HCT116 (cell line): ENCODE measurements at regions not wholly inside any gene's neighbourhood (a gene's known extent, or its start where the extent isn't known, plus 50 kb on each side); places are given as distances from the start of the nearest gene placed in this dataset.

Experiments
- ATAC-seq: fragments of 200-7000 bp; cut with Tn5 transposase; 2 replicates; pipeline ENCODE4 v1.9.1; 2020; ENCODE audit warnings: mild to moderate bottlenecking, moderate library complexity
- BruUV-seq: library from RNA; stranded (reverse); fragments of 400-500 nt; replicated peaks from 2 replicates; lab custom pipeline; 2021; lab: Mats Ljungman, UMichigan
- CTCF ChIA-PET: fragments of 300-600 bp; sonication (Branson Sonifier 250); formaldehyde crosslinking; loops from one replicate; lab custom pipeline; 2021; ENCODE audit warnings: antibody characterized with exemption; lab: Charles Lee
- POLR2A ChIA-PET: fragments of 300-600, 350-600 bp; sonication (Branson Sonifier 250); formaldehyde crosslinking; loops from one replicate; lab custom pipeline; 2021; ENCODE audit warnings: antibody characterized with exemption; lab: Charles Lee
- RAD21 ChIA-PET, 2 experiments: fragments of 300-600 bp; sonication (Branson Sonifier 250); formaldehyde crosslinking; loops; one replicate each; lab custom pipeline; 2023; ENCODE audit warnings: low total read pairs in 2 of 2; ENCODE audit not compliant: uncharacterized antibody in 2 of 2, unreplicated experiment in 2 of 2, low non-redundant PET in 1 of 2; lab: Charles Lee
- DNase-seq: peaks from one replicate; pipeline ENCODE4 v3.0.0-alpha.2; 2010; ENCODE audit warnings: low read depth, low spot score
- H2AFZ ChIP-seq: fragments of 200-600 bp; shearing (Covaris generic), sonication (generic); 2 replicates; pipeline ENCODE4 v1.6.1; 2017; ENCODE audit warnings: low read depth, mixed run types, mixed read lengths, antibody characterized with exemption, low read length; ENCODE audit not compliant: poor library complexity, severe bottlenecking
- H3K27ac ChIP-seq: 2 replicates; pipeline ENCODE4 v1.5.1; 2012; ENCODE audit warnings: low read depth, low read length
- H3K27me3 ChIP-seq: fragments of 200-600 bp; sonication (generic); 2 replicates; pipeline ENCODE4 v1.6.1; 2016; ENCODE audit warnings: mixed run types, low read length, mixed read lengths; ENCODE audit not compliant: insufficient read depth
- H3K36me3 ChIP-seq, 2 experiments: fragments of 200-500 bp in 1 of 2; fragments of 200-600 bp in 1 of 2; sonication (Bioruptor generic) in 1 of 2; sonication (generic) in 1 of 2; 2 replicates each; pipeline versions ENCODE4 v1.5.1 to v1.6.1; 2014 to 2016; ENCODE audit warnings: low read length in 2 of 2, inconsistent platforms in 1 of 2, mixed read lengths in 1 of 2, mixed run types in 1 of 2; ENCODE audit not compliant: insufficient read depth in 2 of 2, control insufficient read depth in 1 of 2
- H3K4me1 ChIP-seq, 2 experiments: fragments of 200-600 bp in 1 of 2; sonication (generic) in 1 of 2; 2 replicates each; pipeline versions ENCODE4 v1.5.1 to v1.6.1; 2012 to 2017; ENCODE audit warnings: low read length in 2 of 2, inconsistent platforms in 1 of 2, mild to moderate bottlenecking in 1 of 2, mixed read lengths in 1 of 2, mixed run types in 1 of 2, moderate library complexity in 1 of 2; ENCODE audit not compliant: insufficient read depth in 2 of 2, control insufficient read depth in 1 of 2
- H3K4me2 ChIP-seq: fragments of 200-600 bp; sonication (generic); 2 replicates; pipeline ENCODE4 v1.6.1; 2017; ENCODE audit warnings: mixed run types, low read length, mixed read lengths
- H3K4me3 ChIP-seq, 2 experiments: fragments of 200-600 bp in 1 of 2; sonication (generic) in 1 of 2; replicated peaks in 1 of 2; 2 replicates each; pipeline ENCODE4 v1.5.1; 2011 to 2016; ENCODE audit warnings: low read length in 2 of 2, control low read depth in 1 of 2, low read depth in 1 of 2, mild to moderate bottlenecking in 1 of 2, mixed read lengths in 1 of 2, mixed run types in 1 of 2
- H3K79me2 ChIP-seq: fragments of 200-600 bp; sonication (generic); 2 replicates; pipeline ENCODE4 v1.6.1; 2017; ENCODE audit warnings: mild to moderate bottlenecking, mixed run types, low read length, moderate library complexity, mixed read lengths; ENCODE audit not compliant: insufficient read depth
- H3K9ac ChIP-seq: fragments of 200-600 bp; sonication (generic); 2 replicates; pipeline ENCODE4 v1.6.1; 2016; ENCODE audit warnings: low read length, mixed read lengths
- H3K9me2 ChIP-seq: fragments of 200-600 bp; sonication (generic), shearing (Covaris generic); 2 replicates; pipeline ENCODE4 v1.6.1; 2017; ENCODE audit warnings: mixed run types, mild to moderate bottlenecking, moderate library complexity; ENCODE audit not compliant: insufficient read depth
- H3K9me3 ChIP-seq, 2 experiments: fragments of 200-500 bp in 1 of 2; fragments of 200-600 bp in 1 of 2; sonication (Bioruptor generic) in 1 of 2; sonication (generic) in 1 of 2; 2 replicates each; pipeline ENCODE4 v1.6.1; 2014 to 2017; ENCODE audit warnings: low read length in 2 of 2, mixed read lengths in 2 of 2, inconsistent platforms in 1 of 2, low read depth in 1 of 2, mild to moderate bottlenecking in 1 of 2, mixed run types in 1 of 2, moderate library complexity in 1 of 2; ENCODE audit not compliant: control insufficient read depth in 1 of 2, insufficient read depth in 1 of 2
- H4K20me1 ChIP-seq: fragments of 200-600 bp; sonication (generic), shearing (Covaris generic); 2 replicates; pipeline ENCODE4 v1.6.1; 2017; ENCODE audit warnings: mixed run types, mild to moderate bottlenecking, moderate library complexity; ENCODE audit not compliant: insufficient read depth
- CBX3 ChIP-seq: IDR thresholded peaks from 2 replicates; pipeline ENCODE4 v1.6.1; 2012; ENCODE audit warnings: low read depth
- CEBPB ChIP-seq: IDR thresholded peaks from 2 replicates; pipeline ENCODE4 v1.6.1; 2012; ENCODE audit warnings: low read depth
- EGR1 ChIP-seq: IDR thresholded peaks from 2 replicates; pipeline ENCODE4 v1.6.1; 2012; ENCODE audit warnings: low read depth
- ELF1 ChIP-seq: IDR thresholded peaks from 2 replicates; pipeline ENCODE4 v1.6.1; 2012; ENCODE audit warnings: low read depth, borderline replicate concordance
- EZH2 ChIP-seq: fragments of 200-600 bp; sonication (generic); IDR thresholded peaks from 2 replicates; pipeline ENCODE4 v1.6.1; 2017; ENCODE audit warnings: antibody characterized with exemption, mixed run types
- EZH2phosphoT487 ChIP-seq: fragments of 200-600 bp; IDR thresholded peaks from 2 replicates; pipeline ENCODE4 v1.6.1; 2018; ENCODE audit warnings: antibody characterized with exemption, borderline replicate concordance
- POLR2A ChIP-seq: IDR thresholded peaks from 2 replicates; pipeline ENCODE4 v1.7.0; 2011; ENCODE audit warnings: borderline replicate concordance; ENCODE audit not compliant: insufficient read depth, insufficient read length; ENCODE audit errors: extremely low read depth
- POLR2AphosphoS5 ChIP-seq: IDR thresholded peaks from 2 replicates; pipeline ENCODE4 v1.6.1; 2011; ENCODE audit warnings: mild to moderate bottlenecking, low read depth, low read length, moderate library complexity
- SIN3A ChIP-seq: IDR thresholded peaks from 2 replicates; pipeline ENCODE4 v1.6.1; 2012; ENCODE audit warnings: low read depth
- SP1 ChIP-seq: IDR thresholded peaks from 2 replicates; pipeline ENCODE4 v1.6.1; 2012; ENCODE audit warnings: low read depth
- SRF ChIP-seq: IDR thresholded peaks from 2 replicates; pipeline ENCODE4 v1.6.1; 2012; ENCODE audit warnings: low read depth
- YY1 ChIP-seq: IDR thresholded peaks from 2 replicates; pipeline ENCODE4 v1.6.1; 2011; ENCODE audit warnings: low read length, low read depth, moderate library complexity, mild to moderate bottlenecking; ENCODE audit not compliant: insufficient replicate concordance; ENCODE audit errors: extremely low read depth
- ZFX ChIP-seq: fragments of 450-650 bp; IDR thresholded peaks from 2 replicates; pipeline ENCODE4 v1.6.1; 2017
- ZNF274 ChIP-seq: fragments of 200-500 bp; sonication (Bioruptor generic); IDR thresholded peaks from 2 replicates; pipeline ENCODE4 v1.6.1; 2014; ENCODE audit warnings: mild to moderate bottlenecking, low read depth, low read length, inconsistent platforms
- intact Hi-C: fragments of 100-400 bp; cut with micrococcal nuclease; formaldehyde crosslinking; loops from 2 replicates; pipeline ENCODE4 v1.10.0; 2022
- TF ChIP-seq, protein P1 (sequence below): IDR thresholded peaks from 2 replicates; pipeline ENCODE4 v1.6.1; 2012
- TF ChIP-seq, protein P2 (sequence below): IDR thresholded peaks from 2 replicates; pipeline ENCODE4 v1.6.1; 2012; ENCODE audit warnings: low read depth
- TF ChIP-seq, protein P3 (sequence below): IDR thresholded peaks from 2 replicates; pipeline ENCODE4 v1.6.1; 2011; ENCODE audit warnings: mild to moderate bottlenecking, low read length, moderate library complexity; ENCODE audit not compliant: insufficient replicate concordance; ENCODE audit errors: extremely low read depth
- TF ChIP-seq, protein P4 (sequence below), 3 experiments: fragments of 200-600 bp in 1 of 3; sonication (generic) in 1 of 3; IDR thresholded peaks in 2 of 3; conservative IDR thresholded peaks in 1 of 3; 2 replicates each; pipeline ENCODE4 v1.5.1; 2012 to 2017; ENCODE audit warnings: low read depth in 2 of 3, low read length in 2 of 3, antibody characterized with exemption in 1 of 3, borderline replicate concordance in 1 of 3, control low read depth in 1 of 3, mild to moderate bottlenecking in 1 of 3, mixed read lengths in 1 of 3, mixed run types in 1 of 3, moderate library complexity in 1 of 3; ENCODE audit not compliant: insufficient read depth in 1 of 3

DNA sequence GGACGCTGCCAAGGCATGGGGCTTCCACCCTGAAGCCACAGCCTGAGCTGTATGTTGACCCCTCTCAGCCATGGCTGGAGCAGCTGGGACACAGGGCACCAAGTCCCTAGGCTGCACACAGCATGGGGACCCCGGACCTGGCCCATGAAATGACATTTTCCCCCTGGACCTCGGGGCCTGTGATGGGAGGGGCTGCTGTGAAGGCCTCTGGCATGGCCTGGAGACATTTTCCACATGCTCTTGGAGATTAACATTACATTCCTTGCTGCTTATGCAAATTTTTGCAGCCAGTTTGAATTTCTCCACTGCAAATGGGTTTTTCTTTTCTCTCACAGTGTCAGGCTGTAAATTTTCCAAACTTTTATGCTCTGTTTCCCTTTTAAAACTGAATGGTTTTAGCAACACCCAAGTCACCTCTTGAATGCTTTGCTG is 463.6 kb downstream of the ZWINT start:
- no peaks in the 10 kb centered on the region for H4K20me1 ChIP-seq
- H3K79me2 ChIP-seq = no peaks in the 10 kb centered on the region
- no peak overlapping the region for H3K4me3 ChIP-seq
- H3K27ac ChIP-seq = no peak overlapping the region
- RAD21 ChIA-PET = no interaction called here
- TF ChIP-seq POLR2AphosphoS5 = no peak
- no peak for TF ChIP-seq SP1
- no peak for TF ChIP-seq ELF1
- TF ChIP-seq, protein P1, sequence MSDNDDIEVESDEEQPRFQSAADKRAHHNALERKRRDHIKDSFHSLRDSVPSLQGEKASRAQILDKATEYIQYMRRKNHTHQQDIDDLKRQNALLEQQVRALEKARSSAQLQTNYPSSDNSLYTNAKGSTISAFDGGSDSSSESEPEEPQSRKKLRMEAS = no peak
- no peak for TF ChIP-seq ZFX
- TF ChIP-seq, protein P2, sequence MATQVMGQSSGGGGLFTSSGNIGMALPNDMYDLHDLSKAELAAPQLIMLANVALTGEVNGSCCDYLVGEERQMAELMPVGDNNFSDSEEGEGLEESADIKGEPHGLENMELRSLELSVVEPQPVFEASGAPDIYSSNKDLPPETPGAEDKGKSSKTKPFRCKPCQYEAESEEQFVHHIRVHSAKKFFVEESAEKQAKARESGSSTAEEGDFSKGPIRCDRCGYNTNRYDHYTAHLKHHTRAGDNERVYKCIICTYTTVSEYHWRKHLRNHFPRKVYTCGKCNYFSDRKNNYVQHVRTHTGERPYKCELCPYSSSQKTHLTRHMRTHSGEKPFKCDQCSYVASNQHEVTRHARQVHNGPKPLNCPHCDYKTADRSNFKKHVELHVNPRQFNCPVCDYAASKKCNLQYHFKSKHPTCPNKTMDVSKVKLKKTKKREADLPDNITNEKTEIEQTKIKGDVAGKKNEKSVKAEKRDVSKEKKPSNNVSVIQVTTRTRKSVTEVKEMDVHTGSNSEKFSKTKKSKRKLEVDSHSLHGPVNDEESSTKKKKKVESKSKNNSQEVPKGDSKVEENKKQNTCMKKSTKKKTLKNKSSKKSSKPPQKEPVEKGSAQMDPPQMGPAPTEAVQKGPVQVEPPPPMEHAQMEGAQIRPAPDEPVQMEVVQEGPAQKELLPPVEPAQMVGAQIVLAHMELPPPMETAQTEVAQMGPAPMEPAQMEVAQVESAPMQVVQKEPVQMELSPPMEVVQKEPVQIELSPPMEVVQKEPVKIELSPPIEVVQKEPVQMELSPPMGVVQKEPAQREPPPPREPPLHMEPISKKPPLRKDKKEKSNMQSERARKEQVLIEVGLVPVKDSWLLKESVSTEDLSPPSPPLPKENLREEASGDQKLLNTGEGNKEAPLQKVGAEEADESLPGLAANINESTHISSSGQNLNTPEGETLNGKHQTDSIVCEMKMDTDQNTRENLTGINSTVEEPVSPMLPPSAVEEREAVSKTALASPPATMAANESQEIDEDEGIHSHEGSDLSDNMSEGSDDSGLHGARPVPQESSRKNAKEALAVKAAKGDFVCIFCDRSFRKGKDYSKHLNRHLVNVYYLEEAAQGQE = no peak
- no peak for TF ChIP-seq YY1
- TF ChIP-seq ZNF274 = no peak
- TF ChIP-seq, protein P3, sequence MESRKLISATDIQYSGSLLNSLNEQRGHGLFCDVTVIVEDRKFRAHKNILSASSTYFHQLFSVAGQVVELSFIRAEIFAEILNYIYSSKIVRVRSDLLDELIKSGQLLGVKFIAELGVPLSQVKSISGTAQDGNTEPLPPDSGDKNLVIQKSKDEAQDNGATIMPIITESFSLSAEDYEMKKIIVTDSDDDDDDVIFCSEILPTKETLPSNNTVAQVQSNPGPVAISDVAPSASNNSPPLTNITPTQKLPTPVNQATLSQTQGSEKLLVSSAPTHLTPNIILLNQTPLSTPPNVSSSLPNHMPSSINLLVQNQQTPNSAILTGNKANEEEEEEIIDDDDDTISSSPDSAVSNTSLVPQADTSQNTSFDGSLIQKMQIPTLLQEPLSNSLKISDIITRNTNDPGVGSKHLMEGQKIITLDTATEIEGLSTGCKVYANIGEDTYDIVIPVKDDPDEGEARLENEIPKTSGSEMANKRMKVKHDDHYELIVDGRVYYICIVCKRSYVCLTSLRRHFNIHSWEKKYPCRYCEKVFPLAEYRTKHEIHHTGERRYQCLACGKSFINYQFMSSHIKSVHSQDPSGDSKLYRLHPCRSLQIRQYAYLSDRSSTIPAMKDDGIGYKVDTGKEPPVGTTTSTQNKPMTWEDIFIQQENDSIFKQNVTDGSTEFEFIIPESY = no peak
- TF ChIP-seq POLR2A = no peak
- TF ChIP-seq EZH2phosphoT487 = no peak
- no peak for TF ChIP-seq SRF
- TF ChIP-seq EZH2 = no peak
- TF ChIP-seq CBX3 = no peak
- no peak for TF ChIP-seq CEBPB
- TF ChIP-seq, protein P4, sequence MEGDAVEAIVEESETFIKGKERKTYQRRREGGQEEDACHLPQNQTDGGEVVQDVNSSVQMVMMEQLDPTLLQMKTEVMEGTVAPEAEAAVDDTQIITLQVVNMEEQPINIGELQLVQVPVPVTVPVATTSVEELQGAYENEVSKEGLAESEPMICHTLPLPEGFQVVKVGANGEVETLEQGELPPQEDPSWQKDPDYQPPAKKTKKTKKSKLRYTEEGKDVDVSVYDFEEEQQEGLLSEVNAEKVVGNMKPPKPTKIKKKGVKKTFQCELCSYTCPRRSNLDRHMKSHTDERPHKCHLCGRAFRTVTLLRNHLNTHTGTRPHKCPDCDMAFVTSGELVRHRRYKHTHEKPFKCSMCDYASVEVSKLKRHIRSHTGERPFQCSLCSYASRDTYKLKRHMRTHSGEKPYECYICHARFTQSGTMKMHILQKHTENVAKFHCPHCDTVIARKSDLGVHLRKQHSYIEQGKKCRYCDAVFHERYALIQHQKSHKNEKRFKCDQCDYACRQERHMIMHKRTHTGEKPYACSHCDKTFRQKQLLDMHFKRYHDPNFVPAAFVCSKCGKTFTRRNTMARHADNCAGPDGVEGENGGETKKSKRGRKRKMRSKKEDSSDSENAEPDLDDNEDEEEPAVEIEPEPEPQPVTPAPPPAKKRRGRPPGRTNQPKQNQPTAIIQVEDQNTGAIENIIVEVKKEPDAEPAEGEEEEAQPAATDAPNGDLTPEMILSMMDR (IDR thresholded peaks at IDR 0.05 in 2 of 3, conservative IDR thresholded peaks at IDR 0.05 in 1 of 3; ENCODE audit: borderline replicate concordance in 1 of 3, insufficient read depth in 1 of 3, low read depth in 2 of 3, low read length in 2 of 3) = no peak
- TF ChIP-seq SIN3A = no peak
- no peak for TF ChIP-seq EGR1
- H3K36me3 ChIP-seq = no peaks in the 10 kb centered on the region
- intact Hi-C loops = no loop called here
- ATAC-seq (no peak), DNase-seq (no peak)
- H3K4me1 ChIP-seq = no peaks in the 10 kb centered on the region
- no peaks in the 10 kb centered on the region for H3K9me2 ChIP-seq
- no peak overlapping the region for H3K4me2 ChIP-seq
- no peak overlapping the region for H2AFZ ChIP-seq
- no peak overlapping the region for H3K9ac ChIP-seq
- POLR2A ChIA-PET = no interaction called here
- no TSS peak for BruUV-seq
- peaks cover 3 to 5% of the 10 kb centered on the region in 2 experiments; a peak in 2 of 4 replicates for H3K9me3 ChIP-seq
- H3K27me3 ChIP-seq = no peaks in the 10 kb centered on the region
- CTCF ChIA-PET = no interaction called here
